HG03342 (cell line): ENCODE measurements at regions not wholly inside any gene's neighbourhood (a gene's known extent, or its start where the extent isn't known, plus 50 kb on each side); places are given as distances from the start of the nearest gene placed in this dataset.

Experiments used
- ATAC-seq: cut with Tn5 transposase; IDR thresholded peaks from one replicate; pipeline ENCODE4 v1.9.1; 2021; ENCODE audit warnings: mild to moderate bottlenecking, moderate library complexity; ENCODE audit not compliant: unreplicated experiment

GRCh38 chr5:93076096-93076495, 504.9 kb downstream of the NR2F1-AS1 start:
- ATAC-seq = no peak

- no peak for ATAC-seq
Observed at GRCh38 chr5:93073547-93073946, 507.5 kb downstream of the NR2F1-AS1 start.

GRCh38 chr5:93072831-93073459, 508.1 kb downstream of the NR2F1-AS1 start:
- ATAC-seq = no peak

- ATAC-seq = no peak
Observed at GRCh38 chr5:93071710-93072109, 509.3 kb downstream of the NR2F1-AS1 start.

GRCh38 chr5:93070938-93071337, 510.1 kb downstream of the NR2F1-AS1 start:
- no peak for ATAC-seq

- no peak for ATAC-seq
Observed at GRCh38 chr5:93069276-93069675, 511.7 kb downstream of the NR2F1-AS1 start.

- ATAC-seq = peak; percentile 68
Observed at GRCh38 chr5:93062548-93062947, 518.5 kb downstream of the NR2F1-AS1 start.

GRCh38 chr5:93058309-93058708, 522.7 kb downstream of the NR2F1-AS1 start:
- ATAC-seq = no peak

- no peak for ATAC-seq
Observed at GRCh38 chr5:93057311-93057710, 523.7 kb downstream of the NR2F1-AS1 start.

GRCh38 chr5:93055971-93056370, 525.0 kb downstream of the NR2F1-AS1 start:
- no peak for ATAC-seq

GRCh38 chr5:93055561-93055960, 525.5 kb downstream of the NR2F1-AS1 start:
- no peak for ATAC-seq

- ATAC-seq = no peak
Observed at GRCh38 chr5:93054424-93055163, 526.4 kb downstream of the NR2F1-AS1 start.

- no peak for ATAC-seq
Observed at GRCh38 chr5:93053825-93054224, 527.2 kb downstream of the NR2F1-AS1 start.

GRCh38 chr5:93048858-93049257, 532.2 kb downstream of the NR2F1-AS1 start:
- ATAC-seq = no peak

GRCh38 chr5:93044859-93045666, 536.0 kb downstream of the NR2F1-AS1 start:
- ATAC-seq = peak; percentile 62

- no peak for ATAC-seq
Observed at GRCh38 chr5:93039888-93040287, 541.1 kb downstream of the NR2F1-AS1 start.

- ATAC-seq = no peak
Observed at GRCh38 chr5:93034621-93035590, 546.1 kb downstream of the NR2F1-AS1 start.

- ATAC-seq = no peak
Observed at GRCh38 chr5:93022796-93023447, 558.1 kb downstream of the NR2F1-AS1 start.

GRCh38 chr5:93022211-93022610, 558.8 kb downstream of the NR2F1-AS1 start:
- ATAC-seq = no peak

- ATAC-seq = no peak
Observed at GRCh38 chr5:93019896-93020295, 561.1 kb downstream of the NR2F1-AS1 start.
